ENCODE measurements at regions not wholly inside any gene's neighbourhood (a gene's known extent, or its start where the extent isn't known, plus 50 kb on each side); places are given as distances from the start of the nearest gene placed in this dataset.

DNA sequence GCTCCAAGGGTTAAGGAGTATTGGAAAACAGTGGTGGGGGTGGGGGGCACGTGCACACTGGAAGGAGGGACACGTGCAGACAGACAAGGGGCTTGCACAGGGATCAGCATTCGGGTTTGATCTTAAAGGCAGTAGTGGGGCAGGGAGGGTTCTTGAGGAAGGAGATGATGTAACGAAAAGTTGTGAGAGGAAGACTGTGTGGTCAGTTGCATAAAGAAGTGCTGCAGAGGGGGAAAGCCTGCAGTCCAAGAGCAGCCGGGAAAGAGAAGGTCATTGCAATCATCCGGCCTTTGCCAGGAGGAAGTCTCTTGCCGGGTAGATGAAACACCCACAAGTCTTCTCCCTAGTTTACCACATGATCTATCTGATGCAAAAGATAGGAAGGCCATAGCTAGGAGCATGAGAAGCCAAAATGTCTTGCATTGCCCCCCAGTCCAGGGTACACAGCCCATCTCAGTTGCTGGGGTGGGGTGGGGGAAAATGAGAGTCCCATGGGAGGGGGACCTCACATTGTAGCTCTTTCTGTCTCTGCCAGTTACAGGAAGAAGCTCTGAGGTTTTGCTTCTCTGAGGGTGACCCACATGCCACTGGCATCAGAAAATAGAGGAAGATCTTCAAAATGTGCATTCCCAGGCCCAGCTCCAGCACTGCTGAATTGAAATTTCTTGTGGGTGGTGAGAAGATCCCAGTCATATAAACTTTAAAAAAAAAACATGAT, 202.5 kb upstream of the RAB4A start:
- TF ChIP-seq, protein P1, sequence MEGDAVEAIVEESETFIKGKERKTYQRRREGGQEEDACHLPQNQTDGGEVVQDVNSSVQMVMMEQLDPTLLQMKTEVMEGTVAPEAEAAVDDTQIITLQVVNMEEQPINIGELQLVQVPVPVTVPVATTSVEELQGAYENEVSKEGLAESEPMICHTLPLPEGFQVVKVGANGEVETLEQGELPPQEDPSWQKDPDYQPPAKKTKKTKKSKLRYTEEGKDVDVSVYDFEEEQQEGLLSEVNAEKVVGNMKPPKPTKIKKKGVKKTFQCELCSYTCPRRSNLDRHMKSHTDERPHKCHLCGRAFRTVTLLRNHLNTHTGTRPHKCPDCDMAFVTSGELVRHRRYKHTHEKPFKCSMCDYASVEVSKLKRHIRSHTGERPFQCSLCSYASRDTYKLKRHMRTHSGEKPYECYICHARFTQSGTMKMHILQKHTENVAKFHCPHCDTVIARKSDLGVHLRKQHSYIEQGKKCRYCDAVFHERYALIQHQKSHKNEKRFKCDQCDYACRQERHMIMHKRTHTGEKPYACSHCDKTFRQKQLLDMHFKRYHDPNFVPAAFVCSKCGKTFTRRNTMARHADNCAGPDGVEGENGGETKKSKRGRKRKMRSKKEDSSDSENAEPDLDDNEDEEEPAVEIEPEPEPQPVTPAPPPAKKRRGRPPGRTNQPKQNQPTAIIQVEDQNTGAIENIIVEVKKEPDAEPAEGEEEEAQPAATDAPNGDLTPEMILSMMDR (IDR thresholded peaks at IDR 0.05): no peak

DNA sequence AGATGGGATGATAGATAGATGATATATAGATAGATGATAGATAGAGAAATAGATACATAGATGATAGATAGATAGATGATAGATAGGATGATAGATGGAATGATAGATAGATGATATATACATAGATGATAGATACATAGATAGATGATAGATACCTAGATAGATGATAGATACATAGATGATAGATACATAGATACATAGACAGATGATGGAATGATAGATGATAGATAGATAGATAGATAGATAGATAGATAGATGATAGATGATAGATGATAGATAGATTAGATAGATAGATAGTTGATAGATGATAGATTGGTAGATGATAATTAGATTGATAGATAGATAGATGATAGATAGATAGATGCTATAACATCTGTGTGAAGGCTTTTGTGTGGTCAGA, 201.7 kb upstream of the RAB4A start:
- TF ChIP-seq, protein P1 (IDR thresholded peaks at IDR 0.05): no peak

DNA sequence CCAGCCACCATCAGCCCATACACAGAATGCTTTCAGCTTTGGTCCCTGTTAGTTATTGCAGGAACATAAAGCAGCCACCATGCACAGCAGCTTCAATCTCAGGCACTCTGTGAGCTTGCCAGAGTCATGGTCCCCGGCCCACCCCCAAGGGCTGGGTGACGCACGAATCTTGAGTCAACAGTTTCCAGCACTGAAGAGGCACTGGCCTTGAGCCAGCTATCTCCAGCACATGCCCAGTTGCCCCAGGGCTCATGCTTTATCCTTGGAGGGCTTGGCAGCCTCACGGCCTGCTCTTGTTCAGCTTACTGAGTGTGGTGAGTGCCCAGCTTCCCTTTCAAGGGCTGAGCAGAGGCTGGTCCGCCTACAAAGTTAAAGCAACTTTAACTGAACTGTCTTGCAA, 200.7 kb upstream of the RAB4A start:
- TF ChIP-seq, protein P1 (IDR thresholded peaks at IDR 0.05): no peak

DNA sequence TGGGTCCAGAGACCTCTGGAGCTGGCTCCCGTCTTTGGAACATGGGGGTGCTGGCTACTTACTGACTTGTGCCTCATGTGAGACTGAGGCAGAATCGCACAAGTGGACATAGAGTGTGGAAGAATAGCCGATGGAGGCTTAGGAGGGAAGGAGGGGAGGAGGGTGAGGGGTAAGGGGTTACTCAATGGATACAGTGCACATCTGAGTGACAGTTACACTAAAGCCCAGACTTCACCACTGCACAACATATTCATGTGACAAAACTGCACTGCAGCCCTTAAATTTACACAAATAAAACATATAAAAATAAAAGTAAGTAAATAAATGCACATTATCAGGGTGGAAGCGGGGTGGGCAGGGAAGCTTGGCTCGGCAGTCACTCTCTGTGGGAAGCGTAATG, 197.7 kb upstream of the RAB4A start:
- TF ChIP-seq, protein P1 (IDR thresholded peaks at IDR 0.05): no peak

DNA sequence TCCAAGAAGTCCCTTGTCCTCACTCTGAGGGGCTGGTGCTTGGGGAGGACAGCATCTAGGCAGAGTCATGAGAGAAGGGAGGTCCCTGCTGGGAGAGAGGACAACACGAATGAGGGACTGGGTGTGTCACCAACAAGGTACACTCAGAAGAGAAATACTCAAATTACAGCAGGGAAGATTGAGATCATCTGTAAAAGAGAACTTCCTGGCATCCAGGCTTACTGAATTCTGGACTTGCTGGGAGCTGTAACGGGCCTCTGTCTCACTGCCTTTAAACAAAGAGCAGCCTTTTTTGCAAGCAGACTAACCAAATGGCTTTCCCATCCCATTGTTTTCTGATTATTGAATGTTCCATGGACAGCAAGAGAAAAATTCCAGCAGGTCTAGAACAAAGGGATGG, 195.7 kb upstream of the RAB4A start:
- TF ChIP-seq, protein P1 (IDR thresholded peaks at IDR 0.05): no peak

DNA sequence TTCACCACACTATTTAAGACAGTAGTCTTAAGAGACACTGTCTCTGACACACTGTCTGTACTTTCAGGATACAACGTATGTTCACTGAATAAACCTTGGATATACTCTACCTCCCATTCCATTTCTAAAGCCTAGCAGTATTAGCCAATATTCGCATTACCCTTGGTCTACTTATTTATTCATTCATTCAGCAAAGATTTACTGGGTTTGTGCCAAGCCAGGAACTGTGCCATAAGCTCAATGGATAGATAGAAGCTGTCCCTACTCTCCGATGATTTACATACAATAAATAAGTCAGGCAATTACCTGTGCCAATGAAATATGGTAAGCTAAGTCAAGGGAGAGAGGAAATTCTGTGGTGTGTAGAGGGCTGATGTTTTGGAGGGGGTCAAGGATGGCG, 195.2 kb upstream of the RAB4A start:
- TF ChIP-seq, protein P1 (IDR thresholded peaks at IDR 0.05): no peak

DNA sequence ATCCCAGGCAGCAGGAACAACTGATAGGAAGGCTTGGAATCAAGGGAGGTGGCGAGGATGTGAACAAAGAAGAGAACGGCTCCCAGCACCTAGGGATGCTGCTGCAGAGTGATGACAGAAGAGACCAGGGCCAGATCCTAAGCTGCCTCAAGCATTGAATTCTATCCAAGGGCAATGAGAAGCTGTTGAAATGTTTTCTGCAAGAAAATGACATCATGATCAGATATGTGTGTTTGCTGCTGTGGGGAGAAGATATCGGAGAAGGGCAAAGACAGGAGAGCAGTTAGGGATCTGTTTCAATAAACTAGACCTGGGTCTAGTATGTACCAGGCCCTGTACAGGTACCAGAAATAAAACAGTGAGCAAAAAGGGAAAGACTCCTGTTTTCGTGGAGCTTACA, 194.7 kb upstream of the RAB4A start:
- TF ChIP-seq, protein P1 (IDR thresholded peaks at IDR 0.05): no peak
